Body of pancreas (tissue), 4 donors: ENCODE measurements at regions not wholly inside any gene's neighbourhood (a gene's known extent, or its start where the extent isn't known, plus 50 kb on each side); places are given as distances from the start of the nearest gene placed in this dataset.

Source experiments
- POLR2A ChIP-seq, 3 donors: fragments of 450-650 bp; IDR thresholded peaks; one replicate each; pipeline ENCODE4 v1.6.1; 2016; ENCODE audit warnings: antibody characterized with exemption in 3 of 3, mild to moderate bottlenecking in 2 of 3
- TF ChIP-seq, protein P1 (sequence below), 7 experiments: fragments of 450-650 bp in 4 of 7; fragments of 200-600 bp in 3 of 7; sonication (generic) in 3 of 7; IDR thresholded peaks; one replicate each; pipeline ENCODE4 v1.5.1; 2016 to 2019; ENCODE audit warnings: antibody characterized with exemption in 7 of 7

DNA sequence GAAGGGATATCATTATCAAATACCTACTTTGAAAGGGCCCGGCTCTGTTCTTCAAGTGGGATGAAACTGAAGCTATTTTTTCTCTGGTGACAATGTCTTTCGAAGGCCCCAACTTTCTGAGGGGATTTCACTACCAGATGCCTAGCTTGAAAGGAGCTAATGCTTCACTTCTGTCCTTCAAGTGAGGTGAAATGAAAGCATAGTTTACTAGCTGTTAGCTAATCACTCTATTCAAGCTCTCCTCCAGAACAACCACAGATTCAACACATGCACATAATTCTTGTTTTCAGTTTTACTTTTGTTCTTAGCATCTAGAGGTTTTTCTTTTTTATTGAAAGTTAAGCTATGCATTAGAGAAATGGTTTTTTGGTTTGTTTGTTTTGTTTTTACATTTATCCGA is 571.4 kb downstream of the NOVA1 start:
- TF ChIP-seq, protein P1, sequence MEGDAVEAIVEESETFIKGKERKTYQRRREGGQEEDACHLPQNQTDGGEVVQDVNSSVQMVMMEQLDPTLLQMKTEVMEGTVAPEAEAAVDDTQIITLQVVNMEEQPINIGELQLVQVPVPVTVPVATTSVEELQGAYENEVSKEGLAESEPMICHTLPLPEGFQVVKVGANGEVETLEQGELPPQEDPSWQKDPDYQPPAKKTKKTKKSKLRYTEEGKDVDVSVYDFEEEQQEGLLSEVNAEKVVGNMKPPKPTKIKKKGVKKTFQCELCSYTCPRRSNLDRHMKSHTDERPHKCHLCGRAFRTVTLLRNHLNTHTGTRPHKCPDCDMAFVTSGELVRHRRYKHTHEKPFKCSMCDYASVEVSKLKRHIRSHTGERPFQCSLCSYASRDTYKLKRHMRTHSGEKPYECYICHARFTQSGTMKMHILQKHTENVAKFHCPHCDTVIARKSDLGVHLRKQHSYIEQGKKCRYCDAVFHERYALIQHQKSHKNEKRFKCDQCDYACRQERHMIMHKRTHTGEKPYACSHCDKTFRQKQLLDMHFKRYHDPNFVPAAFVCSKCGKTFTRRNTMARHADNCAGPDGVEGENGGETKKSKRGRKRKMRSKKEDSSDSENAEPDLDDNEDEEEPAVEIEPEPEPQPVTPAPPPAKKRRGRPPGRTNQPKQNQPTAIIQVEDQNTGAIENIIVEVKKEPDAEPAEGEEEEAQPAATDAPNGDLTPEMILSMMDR (IDR thresholded peaks at IDR 0.05) = no peak
- TF ChIP-seq POLR2A (IDR thresholded peaks at IDR 0.05) = no peak
